A549 (cell line): ENCODE measurements at regions not wholly inside any gene's neighbourhood (a gene's known extent, or its start where the extent isn't known, plus 50 kb on each side); places are given as distances from the start of the nearest gene placed in this dataset.

Source experiments
- ATAC-seq, 2 experiments: fragments of 200-7000 bp in 1 of 2; fragments of >200 bp in 1 of 2; cut with Nextera tagmentation in 1 of 2; cut with Tn5 transposase in 1 of 2; 3 replicates each; pipeline versions ENCODE4 v1.8.0 to v1.9.1; 2018 to 2020; ENCODE audit warnings: mild to moderate bottlenecking in 1 of 2, moderate library complexity in 1 of 2
- CTCF ChIA-PET: fragments of 300-600 bp; sonication (Branson Sonifier 250); formaldehyde crosslinking; extraction: SDS; loops from one replicate; lab custom pipeline; 2021; ENCODE audit warnings: antibody characterized with exemption, inconsistent platforms; lab: Yijun Ruan, JAX
- POLR2A ChIA-PET: fragments of 350-600 bp; formaldehyde crosslinking; extraction: SDS; loops from one replicate; lab custom pipeline; 2021; ENCODE audit warnings: antibody characterized with exemption, inconsistent platforms; lab: Yijun Ruan, JAX
- DNase-seq, 2 experiments: peaks; one replicate each; pipeline versions ENCODE4 v3.0.0 to v3.0.0-alpha.2; 2011 to 2016; ENCODE audit warnings: low read depth in 1 of 2, low spot score in 1 of 2
- FAIRE-seq: peaks from 2 replicates; lab custom pipeline; 2011; peaks lifted over from hg19 to GRCh38; lab: Jason Lieb, UNC
- H3K27ac ChIP-seq, 2 experiments: fragments of >200 bp; sonication (Bioruptor Twin); formaldehyde crosslinking; 3 replicates each; pipeline ENCODE4 v1.5.1; 2016 to 2017
- H3K4me1 ChIP-seq: fragments of >200 bp; sonication (Bioruptor Twin); formaldehyde crosslinking; 3 replicates; pipeline ENCODE4 v1.6.1; 2016
- H3K4me2 ChIP-seq: fragments of >200 bp; sonication (Bioruptor Twin); formaldehyde crosslinking; 3 replicates; pipeline ENCODE4 v1.6.1; 2016
- H3K4me3 ChIP-seq: fragments of >200 bp; sonication (Bioruptor Twin); formaldehyde crosslinking; 3 replicates; pipeline ENCODE4 v1.5.1; 2016
- H3K9me3 ChIP-seq: fragments of >200 bp; sonication (Bioruptor Twin); formaldehyde crosslinking; 3 replicates; pipeline ENCODE4 v1.6.1; 2016
- BHLHE40 ChIP-seq: IDR thresholded peaks from 2 replicates; pipeline ENCODE4 v1.6.1; 2012; ENCODE audit warnings: low read depth, low read length, inconsistent platforms
- CEBPB ChIP-seq, 2 experiments: fragments of >200 bp in 1 of 2; sonication (Bioruptor Twin) in 1 of 2; formaldehyde crosslinking in 1 of 2; IDR thresholded peaks; 2 replicates each; pipeline ENCODE4 v1.6.1; 2012 to 2016
- CHD2 ChIP-seq: fragments of 150-350 bp; IDR thresholded peaks from 2 replicates; pipeline ENCODE4 v1.6.1; 2014; ENCODE audit warnings: low read length; ENCODE audit not compliant: partially characterized antibody
- CTCF ChIP-seq: fragments of >200 bp; sonication (Bioruptor Twin); formaldehyde crosslinking; IDR thresholded peaks from 3 replicates; pipeline ENCODE4 v1.5.1; 2016
- E2F6 ChIP-seq: IDR thresholded peaks from 2 replicates; pipeline ENCODE4 v1.6.1; 2012; ENCODE audit warnings: low read depth, borderline replicate concordance
- EHF ChIP-seq: fragments of 250-450 bp; sonication (Bioruptor Pico); IDR thresholded peaks from 2 replicates; pipeline ENCODE4 v1.5.0; 2020; ENCODE audit warnings: mild to moderate bottlenecking
- EP300 ChIP-seq, 2 experiments: fragments of >200 bp; sonication (Bioruptor Twin); formaldehyde crosslinking; IDR thresholded peaks; 2 replicates in 1 of 2; 3 replicates in 1 of 2; pipeline ENCODE4 v1.6.1; 2016 to 2017
- ESRRA ChIP-seq: fragments of 150-350 bp; IDR thresholded peaks from 2 replicates; pipeline ENCODE4 v1.6.1; 2014; ENCODE audit warnings: mild to moderate bottlenecking, low read length, borderline replicate concordance
- FOSB ChIP-seq: fragments of 250-450 bp; sonication (Bioruptor Pico); IDR thresholded peaks from 2 replicates; pipeline ENCODE4 v1.5.0; 2020; ENCODE audit warnings: mild to moderate bottlenecking, moderate library complexity
- HDAC2 ChIP-seq: fragments of 200-600 bp; sonication (generic); IDR thresholded peaks from 2 replicates; pipeline ENCODE4 v1.6.1; 2016
- HMGXB4 ChIP-seq: fragments of 250-450 bp; sonication (Bioruptor Pico); IDR thresholded peaks from 2 replicates; pipeline ENCODE4 v1.5.0; 2021; ENCODE audit warnings: mild to moderate bottlenecking, moderate library complexity, borderline replicate concordance
- HOXB13 ChIP-seq: fragments of 250-450 bp; sonication (Bioruptor Pico); IDR thresholded peaks from 2 replicates; pipeline ENCODE4 v1.5.0; 2020; ENCODE audit warnings: low read depth, mild to moderate bottlenecking, moderate library complexity
- KDM5A ChIP-seq: fragments of 200-600 bp; sonication (generic); IDR thresholded peaks from 2 replicates; pipeline ENCODE4 v1.6.1; 2016; ENCODE audit warnings: antibody characterized with exemption, mild to moderate bottlenecking
- REST ChIP-seq: fragments of 200-600 bp; sonication (generic); IDR thresholded peaks from 2 replicates; pipeline ENCODE4 v1.6.1; 2016; ENCODE audit warnings: antibody characterized with exemption, mild to moderate bottlenecking, moderate library complexity
- WGBS: methylation state at CpG from one replicate; pipeline ENCODE4 v1.1.6; 2017; ENCODE audit errors: missing lambda C conversion rate; 5-methylcytosine and 5-hydroxymethylcytosine counted together

- Histone ChIP-seq H3K4me1 (no peaks in the 10 kb centered on the region), H3K4me2 (no peak overlapping the region), H3K9me3 (no peaks in the 10 kb centered on the region), H3K4me3 (no peak overlapping the region), H3K27ac (no peak overlapping the region)
- 13% methylated on average over 1 of the region's 1 CpG for WGBS
- POLR2A ChIA-PET, result no interaction called here
- FAIRE-seq, result no peak
- no peak for DNase-seq
- CTCF ChIA-PET, result no interaction called here
- no peak for TF ChIP-seq CHD2
- TF ChIP-seq FOSB (CRISPR knock-in tag), result no peak
- no peak for TF ChIP-seq E2F6
- ATAC-seq, result no peak
Observed at GRCh38 chr5:166672431-166672830, 1619.0 kb upstream of the WWC1 start.

GRCh38 chr5:166677891-166678290 is 1613.6 kb upstream of the WWC1 start:
- no peak overlapping the region for H3K27ac ChIP-seq
- TF ChIP-seq HOXB13 (CRISPR knock-in tag), result no peak
- no peak for TF ChIP-seq HDAC2
- TF ChIP-seq BHLHE40, result no peak
- TF ChIP-seq CEBPB (IDR thresholded peaks at IDR 0.05), result no peak
- TF ChIP-seq, all 56 proteins: peak for 0
- H3K4me1 ChIP-seq, result no peaks in the 10 kb centered on the region
- DNase-seq (no peak), ATAC-seq (no peak), FAIRE-seq (no peak)
- no peaks in the 10 kb centered on the region for H3K9me3 ChIP-seq
- POLR2A ChIA-PET, result no interaction called here
- H3K4me3 ChIP-seq, result no peak overlapping the region
- CTCF ChIA-PET, result no interaction called here
- H3K4me2 ChIP-seq, result no peak overlapping the region
- 3% methylated on average over 2 of the region's 2 CpGs for WGBS

- Histone ChIP-seq H3K4me3 (no peak overlapping the region), H3K4me1 (no peaks in the 10 kb centered on the region), H3K27ac (no peak overlapping the region), H3K9me3 (no peaks in the 10 kb centered on the region), H3K4me2 (no peak overlapping the region)
- TF ChIP-seq EP300 (IDR thresholded peaks at IDR 0.05), result no peak
- ATAC-seq (no peak), FAIRE-seq (no peak), DNase-seq (no peak)
- ChIA-PET POLR2A (no interaction called here), CTCF (no interaction called here)
- 11% methylated on average over 5 of the region's 5 CpGs for WGBS
Observed at GRCh38 chr5:166679331-166679730, 1612.1 kb upstream of the WWC1 start.

GRCh38 chr5:166695326-166695725 is 1596.1 kb upstream of the WWC1 start:
- H3K4me3 ChIP-seq, result no peak overlapping the region
- FAIRE-seq, result no peak
- TF ChIP-seq CTCF, result no peak
- no peak for TF ChIP-seq HMGXB4 (CRISPR knock-in tag)
- TF ChIP-seq KDM5A, result no peak
- TF ChIP-seq ESRRA, result no peak
- TF ChIP-seq REST, result no peak
- TF ChIP-seq EHF, result no peak
- TF ChIP-seq, all 56 proteins: peak for 0
- no peak for ATAC-seq
- ChIA-PET POLR2A (no interaction called here), CTCF (no interaction called here)
- WGBS, result 10% methylated on average over 4 of the region's 4 CpGs
- H3K4me2 ChIP-seq, result no peak overlapping the region
- no peaks in the 10 kb centered on the region for H3K4me1 ChIP-seq
- H3K9me3 ChIP-seq, result no peaks in the 10 kb centered on the region
- no peak overlapping the region for H3K27ac ChIP-seq
- no peak for DNase-seq
